ENCODE measurements at regions not wholly inside any gene's neighbourhood (a gene's known extent, or its start where the extent isn't known, plus 50 kb on each side); places are given as distances from the start of the nearest gene placed in this dataset.

GRCh38 chr2:8268172-8268783, 413.6 kb upstream of the ID2 start:
- DNase-seq (ENCODE audit: low read depth), result no peak
- no peak for TF ChIP-seq CTCF (IDR thresholded peaks at IDR 0.05; ENCODE audit: control insufficient read depth, extremely low read depth, insufficient read depth)
- H3K4me3 ChIP-seq (ENCODE audit: low read depth, low read length), result no peak overlapping the region

GRCh38 chr2:8270699-8271098, 411.2 kb upstream of the ID2 start:
- no peak overlapping the region for H3K4me3 ChIP-seq (ENCODE audit: low read depth, low read length)
- TF ChIP-seq CTCF (IDR thresholded peaks at IDR 0.05; ENCODE audit: control insufficient read depth, extremely low read depth, insufficient read depth), result no peak
- DNase-seq (ENCODE audit: low read depth), result no peak

GRCh38 chr2:8271461-8271860, 410.4 kb upstream of the ID2 start:
- no peak overlapping the region for H3K4me3 ChIP-seq (ENCODE audit: low read depth, low read length)
- no peak for DNase-seq (ENCODE audit: low read depth)
- TF ChIP-seq CTCF (IDR thresholded peaks at IDR 0.05; ENCODE audit: control insufficient read depth, extremely low read depth, insufficient read depth), result no peak

GRCh38 chr2:8276026-8276425, 405.8 kb upstream of the ID2 start:
- DNase-seq (ENCODE audit: low read depth), result no peak
- H3K4me3 ChIP-seq (ENCODE audit: low read depth, low read length), result no peak overlapping the region
- no peak for TF ChIP-seq CTCF (IDR thresholded peaks at IDR 0.05; ENCODE audit: control insufficient read depth, extremely low read depth, insufficient read depth)

GRCh38 chr2:8277921-8278571, 403.8 kb upstream of the ID2 start:
- DNase-seq (ENCODE audit: low read depth), result no peak
- no peak overlapping the region for H3K4me3 ChIP-seq (ENCODE audit: low read depth, low read length)
- TF ChIP-seq CTCF (IDR thresholded peaks at IDR 0.05; ENCODE audit: control insufficient read depth, extremely low read depth, insufficient read depth), result no peak

- no peak for TF ChIP-seq CTCF (IDR thresholded peaks at IDR 0.05; ENCODE audit: control insufficient read depth, extremely low read depth, insufficient read depth)
- no peak for DNase-seq (ENCODE audit: low read depth)
- H3K4me3 ChIP-seq (ENCODE audit: low read depth, low read length), result no peak overlapping the region
These were observed 403.0 kb upstream of the ID2 start for GRCh38 chr2:8278709-8279354.
